T-helper 2 cell (primary cell): ENCODE measurements at regions not wholly inside any gene's neighbourhood (a gene's known extent, or its start where the extent isn't known, plus 50 kb on each side); places are given as distances from the start of the nearest gene placed in this dataset.

Experiments used
- DNase-seq, 5 experiments: peaks; one replicate each; pipeline versions ENCODE4 v3.0.0 to v3.0.0-alpha.2; 2012 to 2022

GRCh38 chr22:22422629-22423112 is 85.9 kb downstream of the ZNF280B start:
- peak in 4 of 5 experiments; percentile 19 to 69 (median 42) for DNase-seq

- DNase-seq: no peak
Observed at GRCh38 chr22:22423681-22424080, 84.9 kb downstream of the ZNF280B start.

- no peak for DNase-seq
Observed at GRCh38 chr22:22424210-22424800, 84.2 kb downstream of the ZNF280B start.

- no peak for DNase-seq
Observed at GRCh38 chr22:22424956-22425355, 83.6 kb downstream of the ZNF280B start.

- no peak for DNase-seq
Observed at GRCh38 chr22:22425356-22425755, 83.2 kb downstream of the ZNF280B start.

GRCh38 chr22:22425783-22426624 is 82.5 kb downstream of the ZNF280B start:
- no peak for DNase-seq

GRCh38 chr22:22427542-22428065 is 80.9 kb downstream of the ZNF280B start:
- no peak for DNase-seq

- no peak for DNase-seq
Observed at GRCh38 chr22:22428222-22429098, 80.1 kb downstream of the ZNF280B start.

GRCh38 chr22:22429369-22430108 is 79.0 kb downstream of the ZNF280B start:
- no peak for DNase-seq

- no peak for DNase-seq
Observed at GRCh38 chr22:22430111-22430820, 78.3 kb downstream of the ZNF280B start.

GRCh38 chr22:22431271-22432220 is 77.0 kb downstream of the ZNF280B start:
- peak in 3 of 5 experiments; percentile 23 to 45 (median 27) for DNase-seq

GRCh38 chr22:22432479-22432878 is 76.1 kb downstream of the ZNF280B start:
- DNase-seq: no peak

- no peak for DNase-seq
Observed at GRCh38 chr22:22432937-22433336, 75.6 kb downstream of the ZNF280B start.

GRCh38 chr22:22433770-22434169 is 74.8 kb downstream of the ZNF280B start:
- no peak for DNase-seq
